HG02623 (cell line): ENCODE measurements at regions not wholly inside any gene's neighbourhood (a gene's known extent, or its start where the extent isn't known, plus 50 kb on each side); places are given as distances from the start of the nearest gene placed in this dataset.

Experiments used
- ATAC-seq: cut with Tn5 transposase; IDR thresholded peaks from one replicate; pipeline ENCODE4 v1.9.1; 2021; ENCODE audit warnings: moderate library complexity; ENCODE audit not compliant: unreplicated experiment

DNA sequence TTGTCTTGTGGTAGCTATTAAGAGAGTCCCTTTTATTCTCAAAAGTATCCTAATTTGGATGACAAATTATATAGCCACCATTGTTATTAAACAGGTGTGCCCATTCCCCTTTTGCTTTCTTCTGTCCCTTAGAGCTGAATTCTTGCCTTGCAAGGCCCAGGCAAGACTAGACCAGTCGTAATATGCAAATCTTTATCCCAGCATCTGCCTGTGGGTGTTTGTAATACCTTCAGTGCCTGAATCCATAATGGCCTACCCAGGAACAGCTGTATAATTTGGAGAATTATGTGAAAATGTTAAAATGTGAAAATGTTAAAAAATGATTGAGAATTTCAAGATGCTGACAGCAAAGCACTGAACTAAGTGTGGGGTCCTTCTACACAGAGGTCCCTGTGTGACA lies 403.0 kb upstream of the RBMS3 start:
- ATAC-seq: no peak

DNA sequence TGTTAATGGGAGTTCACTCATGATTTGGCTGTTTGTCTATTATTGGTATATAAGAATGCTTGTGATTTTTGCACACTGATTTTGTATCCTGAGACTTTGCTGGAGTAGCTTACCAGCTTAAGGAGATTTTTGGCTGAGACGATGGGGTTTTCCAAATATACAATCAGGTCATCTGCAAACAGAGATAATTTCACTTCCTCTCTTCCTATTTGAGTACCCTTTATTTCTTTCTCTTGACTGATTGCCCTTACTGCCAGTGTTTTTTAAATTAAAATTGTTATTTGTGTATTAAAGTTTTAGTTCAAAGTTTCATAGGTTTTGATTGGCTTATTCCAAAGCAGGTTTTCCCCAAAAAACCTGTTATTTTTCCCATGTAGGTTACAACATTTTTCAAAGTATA lies 390.5 kb upstream of the RBMS3 start:
- no peak for ATAC-seq

DNA sequence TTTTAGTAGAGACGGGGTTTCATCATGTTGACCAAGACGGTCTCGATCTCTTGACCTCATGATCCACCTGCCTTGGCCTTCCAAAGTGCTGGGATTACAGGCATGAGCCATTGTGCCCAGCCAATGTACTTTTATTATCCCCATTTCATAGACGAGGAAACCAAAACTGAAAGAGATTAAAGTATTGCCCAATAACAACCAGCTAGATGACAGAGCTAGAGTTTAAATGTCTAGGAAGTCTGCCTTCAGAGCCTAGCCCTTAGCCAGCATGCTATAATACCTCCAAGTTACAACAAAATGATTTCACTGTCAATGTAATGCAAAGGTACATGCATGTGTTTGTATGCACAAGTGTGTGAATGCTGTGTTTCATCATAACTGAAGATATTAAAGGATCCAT lies 389.4 kb upstream of the RBMS3 start:
- ATAC-seq: no peak

DNA sequence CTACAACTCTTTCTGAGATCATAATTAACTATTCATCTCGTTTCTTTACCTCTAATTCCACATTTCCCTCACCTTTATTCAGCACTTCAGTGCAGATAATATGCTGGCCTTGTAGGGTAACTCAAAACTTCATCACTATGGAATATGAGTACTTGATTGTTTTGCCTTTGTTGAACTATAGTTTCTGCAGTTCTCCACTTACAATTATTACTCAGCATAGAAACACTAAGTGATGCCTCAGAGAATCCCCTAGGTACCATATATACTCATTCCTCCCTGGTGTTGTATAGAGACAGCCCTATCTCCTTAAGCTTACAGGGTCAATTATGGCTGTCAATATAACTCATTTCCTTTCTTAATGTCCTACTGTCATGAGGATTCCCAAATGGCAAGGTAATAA lies 380.6 kb upstream of the RBMS3 start:
- no peak for ATAC-seq

DNA sequence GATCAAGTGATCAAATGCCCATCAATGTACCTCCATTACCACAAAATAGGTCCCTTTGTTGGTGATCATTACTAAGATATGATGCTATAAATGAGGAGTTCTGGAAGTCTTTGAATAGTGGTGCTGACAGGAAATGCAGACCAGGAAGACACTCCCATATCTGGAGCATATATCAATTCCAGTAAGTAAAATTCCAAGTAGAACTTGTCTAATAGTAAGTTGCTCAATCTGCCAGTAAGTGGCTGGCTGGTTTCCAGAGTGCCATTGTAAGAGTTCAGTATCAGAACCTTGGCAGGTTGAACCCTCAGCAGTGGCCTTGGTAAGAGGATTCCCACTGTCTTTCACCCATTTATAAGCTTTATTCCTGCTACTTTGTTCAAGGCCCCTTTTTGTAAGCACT lies 379.9 kb upstream of the RBMS3 start:
- no peak for ATAC-seq

DNA sequence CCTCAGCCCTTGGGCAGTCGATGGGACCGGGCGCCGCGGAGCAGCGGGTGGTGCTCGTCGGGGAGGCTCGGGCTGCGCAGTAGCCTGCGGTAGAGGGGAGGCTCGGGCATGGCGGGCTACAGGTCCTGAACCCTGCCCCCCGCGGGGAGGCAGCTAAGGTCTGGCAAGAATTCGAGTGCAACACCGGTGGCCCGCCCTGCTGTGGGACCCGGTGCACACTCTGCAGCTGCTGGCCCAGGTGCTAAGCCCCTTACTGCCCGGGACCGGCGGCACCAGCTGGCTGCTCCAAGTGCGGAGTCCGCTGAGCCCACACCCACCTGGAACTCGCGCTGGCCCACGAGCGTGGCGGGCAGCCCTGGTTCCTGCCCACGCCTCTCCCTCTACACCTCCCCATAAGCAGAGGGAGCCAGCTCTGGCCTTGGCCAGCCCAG lies 377.7 kb upstream of the RBMS3 start:
- ATAC-seq: no peak

DNA sequence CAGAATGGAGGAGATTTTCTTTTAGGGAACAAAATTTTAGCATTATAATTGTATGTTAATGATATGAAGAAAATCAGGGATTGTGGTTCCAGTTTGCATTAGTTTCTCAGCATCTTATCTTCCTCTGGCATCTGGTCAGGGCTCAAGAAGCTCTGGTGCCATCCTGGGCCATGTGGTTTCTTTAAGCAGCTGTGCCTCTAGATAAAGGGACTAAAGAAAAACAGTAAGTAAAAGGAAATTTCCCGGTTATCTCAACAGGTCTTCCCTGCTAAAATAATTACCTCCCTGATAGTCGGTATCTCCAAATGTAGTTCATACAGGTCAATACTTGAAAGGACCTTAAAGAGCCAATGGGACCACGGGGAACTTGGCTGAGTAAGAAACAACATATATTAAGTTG lies 375.1 kb upstream of the RBMS3 start:
- ATAC-seq: no peak

DNA sequence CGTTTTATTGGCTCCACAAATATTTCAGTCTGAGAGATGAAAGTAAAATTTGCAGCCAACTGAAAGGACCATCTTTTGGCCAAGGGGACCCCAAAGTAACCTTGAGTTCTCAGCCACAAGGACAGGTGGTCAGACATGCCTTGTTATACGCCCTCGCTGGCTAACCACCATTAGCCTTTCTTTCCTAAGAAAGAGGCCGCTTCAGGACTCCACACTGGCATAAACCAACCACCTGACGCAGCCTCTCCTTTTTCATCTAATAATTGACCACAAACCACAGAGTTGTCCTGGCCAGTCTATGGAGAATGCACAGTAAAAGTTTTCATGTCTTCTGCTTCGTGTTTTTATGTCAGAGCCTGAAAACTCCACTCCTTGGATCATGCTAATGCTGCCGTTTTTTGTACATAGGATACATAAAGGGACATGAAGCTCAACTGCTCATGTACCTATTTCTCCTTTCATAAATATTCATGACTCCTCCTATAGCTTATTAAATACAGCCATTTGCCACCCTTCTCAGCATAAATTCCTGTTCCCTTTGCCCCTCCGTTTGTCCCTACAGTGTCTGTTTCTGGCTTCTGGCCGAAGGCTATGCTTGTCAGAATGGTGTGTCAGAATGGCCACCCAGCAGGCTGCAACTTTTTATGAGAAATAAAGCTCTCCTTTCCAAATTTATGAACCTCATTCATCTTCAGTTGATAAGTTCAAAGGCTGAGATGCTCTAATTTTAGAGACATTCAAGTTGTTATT lies 374.1 kb upstream of the RBMS3 start:
- ATAC-seq: no peak

DNA sequence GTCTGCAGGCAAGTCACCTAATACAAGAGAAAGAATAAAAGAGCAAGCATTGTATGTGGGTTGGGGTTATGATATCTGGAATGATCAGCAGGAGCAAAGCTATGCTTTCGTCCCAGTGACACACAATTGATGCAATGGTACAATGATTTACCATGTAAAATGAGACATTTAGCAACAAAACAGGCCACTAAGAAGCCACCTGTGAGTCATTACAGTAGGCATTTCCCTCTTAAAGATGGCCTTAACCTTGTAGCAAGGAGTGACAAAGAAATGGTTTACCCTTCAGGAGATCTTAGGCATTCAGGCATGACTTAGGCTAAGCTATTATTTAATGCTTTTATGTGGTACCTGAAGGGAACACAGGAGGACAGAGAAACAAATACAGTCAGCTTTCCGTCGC lies 373.3 kb upstream of the RBMS3 start:
- no peak for ATAC-seq

DNA sequence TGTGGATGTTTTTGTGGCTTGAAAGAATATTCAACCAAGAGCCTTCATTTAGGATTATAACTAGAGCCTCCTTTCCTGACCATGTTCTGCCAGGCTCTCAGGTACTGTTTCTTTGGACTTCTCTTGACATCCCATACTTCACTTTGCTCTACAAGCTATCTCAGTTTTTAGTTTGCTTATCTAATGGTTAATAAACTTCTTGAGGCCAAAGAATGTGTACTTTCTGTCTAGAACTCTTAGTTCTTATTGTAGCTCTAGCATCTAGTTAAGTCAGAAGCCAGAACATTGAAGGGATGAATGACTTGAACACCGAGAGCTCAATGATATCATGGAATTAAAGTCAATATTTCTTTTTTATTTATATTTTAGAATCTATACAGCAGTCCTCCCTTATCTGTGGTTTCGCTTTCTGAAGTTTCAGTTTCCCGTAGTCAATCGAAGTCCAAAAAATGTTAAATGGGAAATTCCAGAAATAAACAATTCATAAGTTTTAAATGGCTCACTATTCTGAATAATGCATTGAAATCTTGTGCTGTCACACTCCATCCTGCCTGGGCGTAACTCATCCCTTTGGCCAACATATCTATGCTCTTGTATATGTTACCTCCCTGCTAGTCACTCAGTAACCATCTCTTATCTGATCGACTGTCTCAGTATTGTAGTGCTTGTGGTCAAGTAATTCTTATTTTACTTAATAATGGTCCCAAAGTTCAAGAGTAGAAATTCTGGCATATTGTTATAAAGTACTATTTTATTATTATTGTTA lies 368.6 kb upstream of the RBMS3 start:
- no peak for ATAC-seq

DNA sequence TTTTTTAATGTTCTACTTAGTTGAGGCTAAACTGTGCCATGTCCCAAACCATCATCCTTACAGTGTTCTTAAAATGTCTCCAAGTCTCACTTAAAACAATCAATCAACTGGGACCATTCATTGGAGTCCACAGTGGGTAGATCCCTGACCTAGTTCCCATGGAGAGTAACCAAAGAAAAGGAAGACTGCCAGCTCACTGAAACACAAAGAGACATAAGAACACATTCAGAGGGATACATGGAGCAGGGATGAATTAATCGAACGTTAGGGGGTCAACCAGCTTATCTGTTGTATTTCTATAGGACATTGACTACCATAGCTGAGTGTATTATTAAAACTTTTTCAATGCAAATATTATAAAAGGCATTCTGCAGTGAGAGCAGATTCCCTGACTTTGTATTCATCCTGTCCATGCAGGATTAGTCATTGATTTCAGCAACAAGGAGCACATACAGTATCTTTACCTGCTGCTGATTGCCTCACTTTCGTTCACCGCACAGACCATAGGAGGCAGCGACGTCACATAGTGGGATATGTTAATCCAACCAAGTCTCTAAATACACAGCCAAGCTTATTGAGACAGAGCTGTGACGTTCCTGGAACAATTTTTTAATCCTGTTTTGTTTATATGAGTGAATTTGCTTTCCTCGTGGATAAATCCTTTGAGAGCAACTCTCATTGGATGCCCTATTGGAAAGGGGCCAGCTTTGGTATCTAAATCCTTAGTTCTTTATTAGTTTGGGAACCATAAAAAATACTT lies 364.9 kb upstream of the RBMS3 start:
- ATAC-seq: no peak

DNA sequence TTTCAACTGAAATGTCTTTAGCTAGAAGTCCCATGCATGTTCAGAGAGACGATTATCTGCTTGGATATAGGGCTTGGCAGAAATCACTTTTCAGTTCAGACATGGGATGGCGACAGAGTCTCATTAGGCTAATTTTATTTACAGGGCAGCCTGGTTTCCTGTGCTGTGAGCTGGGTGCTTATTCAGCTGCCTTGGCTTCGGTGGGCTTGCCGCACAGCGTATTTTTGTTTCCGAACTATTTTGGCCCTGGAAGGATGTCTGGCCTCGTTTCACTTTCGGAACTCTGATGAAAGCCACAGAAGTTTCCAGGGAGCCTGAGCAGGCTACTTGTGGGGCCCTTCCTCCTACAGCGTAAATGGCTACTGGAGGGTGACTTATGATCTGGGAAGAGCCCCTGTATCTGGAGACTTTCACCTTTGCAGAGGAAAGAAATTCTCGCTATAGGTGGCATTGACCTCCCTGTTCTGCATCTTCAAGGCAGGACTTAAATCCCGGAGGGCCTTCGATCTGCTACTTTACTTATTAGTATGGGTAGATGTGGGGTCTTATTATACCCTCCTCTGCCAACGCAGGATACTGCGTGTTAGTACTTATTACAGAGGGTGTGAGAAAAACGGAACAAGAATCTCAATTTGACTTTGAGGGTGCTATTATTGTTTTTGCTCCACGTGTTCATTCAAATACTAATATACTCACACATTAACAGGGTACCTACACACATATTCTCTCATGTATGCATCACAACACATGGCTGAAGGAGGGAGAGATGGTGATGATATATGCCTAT lies 364.0 kb upstream of the RBMS3 start:
- peak; percentile 84 for ATAC-seq

DNA sequence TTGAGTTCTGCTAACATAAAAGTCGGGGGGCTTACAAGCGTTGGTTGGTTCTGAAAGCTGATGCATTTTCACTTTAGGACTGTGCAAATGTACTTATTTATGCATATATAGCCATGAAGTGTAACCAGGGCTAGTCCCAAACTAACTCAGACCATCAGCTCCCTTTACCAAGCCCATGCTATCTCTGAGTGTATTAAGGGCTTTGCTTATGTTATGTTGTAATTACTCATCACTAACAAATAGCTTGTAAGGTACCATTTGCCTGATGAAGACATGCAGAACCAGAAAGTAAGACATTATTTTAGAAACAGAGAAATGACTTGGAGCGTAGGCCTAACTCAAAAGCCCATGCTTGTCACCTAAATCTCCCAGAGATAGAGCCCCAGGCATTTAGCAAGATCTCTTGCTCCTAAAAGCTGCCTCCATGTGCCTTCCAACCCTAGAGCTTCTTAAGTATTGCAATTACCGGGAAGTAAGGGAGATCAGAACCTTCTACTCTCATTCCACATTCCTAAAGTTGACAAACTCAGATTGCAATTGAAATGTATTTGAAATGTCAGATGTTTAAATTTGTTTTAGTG lies 362.9 kb upstream of the RBMS3 start:
- ATAC-seq: no peak

DNA sequence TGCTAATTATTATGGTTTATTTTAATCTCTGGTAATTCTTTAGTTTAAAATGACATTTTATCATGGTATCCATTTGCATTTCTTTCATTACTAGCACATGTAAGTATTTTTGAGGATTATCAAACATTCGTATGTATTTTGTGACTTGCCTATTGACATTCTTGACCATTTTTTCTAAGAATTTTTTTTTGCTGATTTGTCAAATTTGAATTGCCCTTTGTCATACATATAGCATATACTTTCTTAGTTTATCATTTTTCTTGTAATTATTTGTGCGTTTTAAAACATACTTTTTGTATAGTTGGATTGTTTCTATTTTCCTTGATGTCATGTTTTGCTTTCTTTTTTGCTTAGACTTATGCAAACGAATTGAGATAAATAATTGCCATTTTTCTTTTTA lies 358.5 kb upstream of the RBMS3 start:
- ATAC-seq: no peak

DNA sequence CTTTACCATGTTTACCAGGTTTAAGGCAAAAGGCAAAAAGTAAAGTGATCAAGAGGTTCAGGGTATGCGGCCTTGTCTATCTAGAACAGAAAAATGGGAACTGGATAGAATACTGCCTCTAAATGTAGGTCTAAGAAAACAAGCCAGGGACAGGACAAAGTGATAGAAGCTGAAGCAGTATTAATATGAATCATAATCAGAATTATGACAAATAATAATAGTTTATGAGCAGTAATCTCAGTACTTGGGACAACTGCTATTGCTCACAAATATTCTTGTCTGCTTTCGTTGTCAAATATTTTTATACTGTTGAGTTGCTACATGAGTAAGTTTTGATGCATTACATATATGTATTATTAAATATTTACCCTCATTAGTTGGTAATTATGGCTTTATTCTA lies 356.9 kb upstream of the RBMS3 start:
- ATAC-seq: no peak

DNA sequence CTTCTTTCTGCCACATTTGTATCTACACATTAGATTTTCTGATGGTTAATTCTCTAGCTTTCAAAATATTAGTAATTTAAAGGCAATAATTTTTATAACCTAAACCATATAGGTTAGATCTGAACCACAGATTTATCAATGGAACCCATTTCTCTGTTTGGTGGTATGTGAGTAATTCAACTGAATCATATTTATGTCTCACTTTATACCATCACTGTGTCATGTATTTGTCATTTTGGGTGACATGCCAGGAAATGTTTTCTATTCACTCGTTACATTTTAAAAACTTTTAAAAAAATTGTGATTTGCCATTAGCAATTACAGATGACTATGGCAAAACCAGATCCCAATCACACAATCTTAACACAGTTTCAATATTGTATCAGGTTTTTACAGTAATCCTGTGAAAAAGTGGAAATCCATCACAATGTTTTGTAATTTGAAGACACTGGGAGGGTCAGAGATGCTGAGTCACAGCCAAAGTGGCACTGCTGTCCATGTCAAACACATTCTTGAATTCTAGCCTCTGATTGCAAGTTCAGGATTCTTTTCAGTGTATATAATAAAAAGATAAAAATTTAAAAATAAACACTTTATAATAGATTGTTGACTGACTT lies 356.0 kb upstream of the RBMS3 start:
- ATAC-seq: no peak

DNA sequence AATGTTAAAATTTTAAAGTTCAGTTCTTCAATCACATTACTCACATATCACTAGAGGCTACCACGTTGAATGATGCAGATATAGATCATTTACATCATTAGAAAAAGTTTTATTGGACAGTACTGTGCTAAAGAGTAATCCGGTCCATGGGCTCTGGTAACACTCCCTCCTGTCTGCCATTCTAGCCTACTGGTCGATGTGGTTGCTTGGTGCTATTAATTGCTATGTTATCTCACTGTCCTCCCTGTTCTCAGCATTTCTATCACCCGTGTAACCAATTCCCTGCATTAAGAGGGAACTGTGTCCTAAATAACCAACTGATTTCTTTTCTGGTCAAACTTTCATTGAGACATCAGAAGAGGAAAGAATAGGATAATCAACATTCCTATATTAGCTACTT lies 347.5 kb upstream of the RBMS3 start:
- no peak for ATAC-seq

DNA sequence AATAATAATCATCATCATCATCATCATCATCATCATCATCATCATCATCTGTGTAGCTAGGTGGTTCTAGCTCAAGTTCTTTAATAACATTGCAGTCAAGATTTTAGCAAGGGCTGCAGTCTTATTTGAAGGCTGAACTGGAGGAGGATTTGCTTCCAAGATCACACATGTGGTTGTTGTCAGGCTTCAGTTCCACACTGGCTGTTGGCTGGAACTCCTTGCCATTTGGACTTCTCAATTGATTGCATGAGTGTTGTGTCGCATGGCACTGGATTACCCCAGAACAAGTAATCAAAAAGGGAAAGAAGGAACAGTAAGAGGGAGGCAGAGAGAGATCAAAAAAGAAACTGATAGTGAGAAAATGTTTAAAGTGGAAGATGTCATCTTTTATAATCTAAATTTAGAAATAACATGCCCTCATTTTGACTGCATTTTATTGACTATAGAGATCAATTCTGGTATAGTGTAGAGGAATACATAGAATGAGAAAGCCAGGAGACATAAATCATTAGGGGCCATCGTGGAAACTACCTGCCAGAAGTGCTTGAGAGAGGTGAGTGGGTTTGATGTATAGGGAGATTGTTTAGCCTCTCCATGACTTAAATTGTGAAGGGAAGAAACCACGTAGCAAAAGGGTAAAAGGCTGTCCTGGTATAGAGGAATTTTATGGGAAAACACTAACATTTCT lies 346.6 kb upstream of the RBMS3 start:
- ATAC-seq: no peak

DNA sequence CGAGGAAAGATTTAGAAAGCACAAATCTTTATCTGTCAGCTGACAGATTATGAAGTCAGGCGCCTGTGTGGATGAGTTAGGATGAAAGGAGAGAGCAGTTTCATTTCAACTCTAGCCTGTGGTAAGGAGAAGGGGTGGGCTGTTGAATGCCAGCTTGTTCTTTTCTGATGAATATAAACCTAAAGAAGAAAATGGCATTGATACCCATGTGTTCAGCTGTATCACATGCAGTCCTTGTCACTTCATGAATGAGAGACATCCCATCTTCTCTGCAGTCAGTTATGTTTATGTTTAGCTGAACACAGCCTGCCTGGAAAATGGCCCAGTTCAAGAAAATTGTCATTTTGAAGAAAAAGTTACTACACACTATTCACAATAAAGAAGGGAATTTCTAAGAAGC lies 345.7 kb upstream of the RBMS3 start:
- no peak for ATAC-seq

DNA sequence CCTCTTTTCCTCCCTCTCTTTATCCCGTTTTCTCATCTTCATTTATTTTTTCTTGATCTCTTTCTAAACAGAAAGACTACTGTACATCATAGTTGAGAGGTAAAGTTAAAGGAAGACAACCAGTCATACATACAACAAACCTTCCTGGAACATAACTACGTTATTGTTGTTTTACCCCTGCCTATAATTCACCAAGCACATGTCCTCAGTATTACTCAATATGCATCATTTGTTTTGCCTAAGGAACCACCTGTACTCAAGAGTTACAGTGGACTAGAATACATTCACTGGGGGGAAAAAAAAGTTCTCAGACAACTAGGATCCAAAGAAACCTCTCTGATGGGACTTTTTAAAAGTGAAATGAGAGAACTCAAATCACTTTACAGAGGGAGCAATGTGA lies 344.7 kb upstream of the RBMS3 start:
- no peak for ATAC-seq
